ENCODE measurements at regions not wholly inside any gene's neighbourhood (a gene's known extent, or its start where the extent isn't known, plus 50 kb on each side); places are given as distances from the start of the nearest gene placed in this dataset.

DNA sequence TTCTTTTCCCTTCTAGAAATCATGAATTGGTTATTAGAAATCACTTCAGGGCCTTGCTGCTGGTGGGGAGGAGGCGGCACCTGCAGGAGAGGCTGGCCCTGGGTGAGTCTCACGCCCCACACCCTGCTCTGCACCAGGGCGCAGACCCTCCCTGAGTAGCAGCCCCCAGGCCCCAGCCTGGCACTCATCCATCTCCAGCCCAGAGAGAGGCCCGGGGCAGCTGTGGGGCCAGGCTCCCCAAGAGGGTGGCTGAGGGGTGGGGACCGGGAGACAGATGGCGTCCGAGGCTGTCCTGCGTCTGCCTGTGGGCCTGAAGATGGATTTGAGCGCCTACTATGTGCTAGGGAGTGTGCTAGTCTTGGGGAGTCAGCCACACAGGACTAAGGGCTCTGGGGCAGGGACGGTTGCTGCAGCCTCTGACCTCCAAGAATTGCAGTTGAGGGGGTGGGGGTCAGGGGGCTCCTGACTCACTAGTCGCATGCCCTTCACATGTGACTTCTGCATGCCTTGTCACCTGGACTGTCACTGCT, 59.6 kb upstream of the GATA5 start:
- BruUV-seq (replicated peaks), result no TSS peak
- TF ChIP-seq JUNB (IDR thresholded peaks at IDR 0.05), result no peak
- TF ChIP-seq IKZF2 (IDR thresholded peaks at IDR 0.05), result no peak
- TF ChIP-seq, protein P1, sequence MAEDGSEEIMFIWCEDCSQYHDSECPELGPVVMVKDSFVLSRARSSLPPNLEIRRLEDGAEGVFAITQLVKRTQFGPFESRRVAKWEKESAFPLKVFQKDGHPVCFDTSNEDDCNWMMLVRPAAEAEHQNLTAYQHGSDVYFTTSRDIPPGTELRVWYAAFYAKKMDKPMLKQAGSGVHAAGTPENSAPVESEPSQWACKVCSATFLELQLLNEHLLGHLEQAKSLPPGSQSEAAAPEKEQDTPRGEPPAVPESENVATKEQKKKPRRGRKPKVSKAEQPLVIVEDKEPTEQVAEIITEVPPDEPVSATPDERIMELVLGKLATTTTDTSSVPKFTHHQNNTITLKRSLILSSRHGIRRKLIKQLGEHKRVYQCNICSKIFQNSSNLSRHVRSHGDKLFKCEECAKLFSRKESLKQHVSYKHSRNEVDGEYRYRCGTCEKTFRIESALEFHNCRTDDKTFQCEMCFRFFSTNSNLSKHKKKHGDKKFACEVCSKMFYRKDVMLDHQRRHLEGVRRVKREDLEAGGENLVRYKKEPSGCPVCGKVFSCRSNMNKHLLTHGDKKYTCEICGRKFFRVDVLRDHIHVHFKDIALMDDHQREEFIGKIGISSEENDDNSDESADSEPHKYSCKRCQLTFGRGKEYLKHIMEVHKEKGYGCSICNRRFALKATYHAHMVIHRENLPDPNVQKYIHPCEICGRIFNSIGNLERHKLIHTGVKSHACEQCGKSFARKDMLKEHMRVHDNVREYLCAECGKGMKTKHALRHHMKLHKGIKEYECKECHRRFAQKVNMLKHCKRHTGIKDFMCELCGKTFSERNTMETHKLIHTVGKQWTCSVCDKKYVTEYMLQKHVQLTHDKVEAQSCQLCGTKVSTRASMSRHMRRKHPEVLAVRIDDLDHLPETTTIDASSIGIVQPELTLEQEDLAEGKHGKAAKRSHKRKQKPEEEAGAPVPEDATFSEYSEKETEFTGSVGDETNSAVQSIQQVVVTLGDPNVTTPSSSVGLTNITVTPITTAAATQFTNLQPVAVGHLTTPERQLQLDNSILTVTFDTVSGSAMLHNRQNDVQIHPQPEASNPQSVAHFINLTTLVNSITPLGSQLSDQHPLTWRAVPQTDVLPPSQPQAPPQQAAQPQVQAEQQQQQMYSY (CRISPR knock-in tag; IDR thresholded peaks at IDR 0.05), result no peak
- no peak for TF ChIP-seq BMI1 (IDR thresholded peaks at IDR 0.05; ENCODE audit: borderline replicate concordance)
- TF ChIP-seq SREBF1 (IDR thresholded peaks at IDR 0.05; ENCODE audit: low read length), result no peak
- no peak for TF ChIP-seq CREB1 (IDR thresholded peaks at IDR 0.05; ENCODE audit: low read depth)
- no peak for TF ChIP-seq SMAD5 (IDR thresholded peaks at IDR 0.05; ENCODE audit: low read depth)
- no peak for TF ChIP-seq FOS (IDR thresholded peaks at IDR 0.05; ENCODE audit: borderline replicate concordance, extremely low read depth, insufficient read length)
- TF ChIP-seq, protein P2, sequence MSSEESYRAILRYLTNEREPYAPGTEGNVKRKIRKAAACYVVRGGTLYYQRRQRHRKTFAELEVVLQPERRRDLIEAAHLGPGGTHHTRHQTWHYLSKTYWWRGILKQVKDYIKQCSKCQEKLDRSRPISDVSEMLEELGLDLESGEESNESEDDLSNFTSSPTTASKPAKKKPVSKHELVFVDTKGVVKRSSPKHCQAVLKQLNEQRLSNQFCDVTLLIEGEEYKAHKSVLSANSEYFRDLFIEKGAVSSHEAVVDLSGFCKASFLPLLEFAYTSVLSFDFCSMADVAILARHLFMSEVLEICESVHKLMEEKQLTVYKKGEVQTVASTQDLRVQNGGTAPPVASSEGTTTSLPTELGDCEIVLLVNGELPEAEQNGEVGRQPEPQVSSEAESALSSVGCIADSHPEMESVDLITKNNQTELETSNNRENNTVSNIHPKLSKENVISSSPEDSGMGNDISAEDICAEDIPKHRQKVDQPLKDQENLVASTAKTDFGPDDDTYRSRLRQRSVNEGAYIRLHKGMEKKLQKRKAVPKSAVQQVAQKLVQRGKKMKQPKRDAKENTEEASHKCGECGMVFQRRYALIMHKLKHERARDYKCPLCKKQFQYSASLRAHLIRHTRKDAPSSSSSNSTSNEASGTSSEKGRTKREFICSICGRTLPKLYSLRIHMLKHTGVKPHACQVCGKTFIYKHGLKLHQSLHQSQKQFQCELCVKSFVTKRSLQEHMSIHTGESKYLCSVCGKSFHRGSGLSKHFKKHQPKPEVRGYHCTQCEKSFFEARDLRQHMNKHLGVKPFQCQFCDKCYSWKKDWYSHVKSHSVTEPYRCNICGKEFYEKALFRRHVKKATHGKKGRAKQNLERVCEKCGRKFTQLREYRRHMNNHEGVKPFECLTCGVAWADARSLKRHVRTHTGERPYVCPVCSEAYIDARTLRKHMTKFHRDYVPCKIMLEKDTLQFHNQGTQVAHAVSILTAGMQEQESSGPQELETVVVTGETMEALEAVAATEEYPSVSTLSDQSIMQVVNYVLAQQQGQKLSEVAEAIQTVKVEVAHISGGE (CRISPR knock-in tag; IDR thresholded peaks at IDR 0.05), result no peak
- TF ChIP-seq POLR2A (IDR thresholded peaks at IDR 0.05; ENCODE audit: low read depth, low read length), result no peak
- TF ChIP-seq BHLHE40 (IDR thresholded peaks at IDR 0.05; ENCODE audit: borderline replicate concordance in 1 of 2, low read depth in 2 of 2, low read length in 1 of 2), result no peak
- TF ChIP-seq, protein P3, sequence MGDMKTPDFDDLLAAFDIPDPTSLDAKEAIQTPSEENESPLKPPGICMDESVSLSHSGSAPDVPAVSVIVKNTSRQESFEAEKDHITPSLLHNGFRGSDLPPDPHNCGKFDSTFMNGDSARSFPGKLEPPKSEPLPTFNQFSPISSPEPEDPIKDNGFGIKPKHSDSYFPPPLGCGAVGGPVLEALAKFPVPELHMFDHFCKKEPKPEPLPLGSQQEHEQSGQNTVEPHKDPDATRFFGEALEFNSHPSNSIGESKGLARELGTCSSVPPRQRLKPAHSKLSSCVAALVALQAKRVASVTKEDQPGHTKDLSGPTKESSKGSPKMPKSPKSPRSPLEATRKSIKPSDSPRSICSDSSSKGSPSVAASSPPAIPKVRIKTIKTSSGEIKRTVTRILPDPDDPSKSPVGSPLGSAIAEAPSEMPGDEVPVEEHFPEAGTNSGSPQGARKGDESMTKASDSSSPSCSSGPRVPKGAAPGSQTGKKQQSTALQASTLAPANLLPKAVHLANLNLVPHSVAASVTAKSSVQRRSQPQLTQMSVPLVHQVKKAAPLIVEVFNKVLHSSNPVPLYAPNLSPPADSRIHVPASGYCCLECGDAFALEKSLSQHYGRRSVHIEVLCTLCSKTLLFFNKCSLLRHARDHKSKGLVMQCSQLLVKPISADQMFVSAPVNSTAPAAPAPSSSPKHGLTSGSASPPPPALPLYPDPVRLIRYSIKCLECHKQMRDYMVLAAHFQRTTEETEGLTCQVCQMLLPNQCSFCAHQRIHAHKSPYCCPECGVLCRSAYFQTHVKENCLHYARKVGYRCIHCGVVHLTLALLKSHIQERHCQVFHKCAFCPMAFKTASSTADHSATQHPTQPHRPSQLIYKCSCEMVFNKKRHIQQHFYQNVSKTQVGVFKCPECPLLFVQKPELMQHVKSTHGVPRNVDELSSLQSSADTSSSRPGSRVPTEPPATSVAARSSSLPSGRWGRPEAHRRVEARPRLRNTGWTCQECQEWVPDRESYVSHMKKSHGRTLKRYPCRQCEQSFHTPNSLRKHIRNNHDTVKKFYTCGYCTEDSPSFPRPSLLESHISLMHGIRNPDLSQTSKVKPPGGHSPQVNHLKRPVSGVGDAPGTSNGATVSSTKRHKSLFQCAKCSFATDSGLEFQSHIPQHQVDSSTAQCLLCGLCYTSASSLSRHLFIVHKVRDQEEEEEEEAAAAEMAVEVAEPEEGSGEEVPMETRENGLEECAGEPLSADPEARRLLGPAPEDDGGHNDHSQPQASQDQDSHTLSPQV (IDR thresholded peaks at IDR 0.05), result no peak
- TF ChIP-seq, protein P4, sequence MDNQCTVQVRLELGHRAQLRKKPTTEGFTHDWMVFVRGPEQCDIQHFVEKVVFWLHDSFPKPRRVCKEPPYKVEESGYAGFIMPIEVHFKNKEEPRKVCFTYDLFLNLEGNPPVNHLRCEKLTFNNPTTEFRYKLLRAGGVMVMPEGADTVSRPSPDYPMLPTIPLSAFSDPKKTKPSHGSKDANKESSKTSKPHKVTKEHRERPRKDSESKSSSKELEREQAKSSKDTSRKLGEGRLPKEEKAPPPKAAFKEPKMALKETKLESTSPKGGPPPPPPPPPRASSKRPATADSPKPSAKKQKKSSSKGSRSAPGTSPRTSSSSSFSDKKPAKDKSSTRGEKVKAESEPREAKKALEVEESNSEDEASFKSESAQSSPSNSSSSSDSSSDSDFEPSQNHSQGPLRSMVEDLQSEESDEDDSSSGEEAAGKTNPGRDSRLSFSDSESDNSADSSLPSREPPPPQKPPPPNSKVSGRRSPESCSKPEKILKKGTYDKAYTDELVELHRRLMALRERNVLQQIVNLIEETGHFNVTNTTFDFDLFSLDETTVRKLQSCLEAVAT (IDR thresholded peaks at IDR 0.05), result no peak

More for the DNA sequence above, 59.6 kb upstream of the GATA5 start:
- no peak overlapping the region for H3K27ac ChIP-seq (ENCODE audit: control insufficient read depth, insufficient read depth)
- ATAC-seq (no peak), FAIRE-seq (no peak), DNase-seq (ENCODE audit: low read depth, low spot score) (no peak)
- POLR2A ChIA-PET, result no interaction called here
- no peak overlapping the region for H3K4me2 ChIP-seq (ENCODE audit: control insufficient read depth, insufficient read depth)
- intact Hi-C loops (cut with micrococcal nuclease; ENCODE audit: unreplicated experiment) (no loop called here), in situ Hi-C loops (cut with MboI) (no loop called here)
- H3K4me3 ChIP-seq, result no peak overlapping the region
- H3K9me3 ChIP-seq (replicated peaks; ENCODE audit: control insufficient read depth, insufficient read depth, low read length), result no peaks in the 10 kb centered on the region
- no peak overlapping the region for H2AFZ ChIP-seq (ENCODE audit: control insufficient read depth, low read depth, low read length)
- no peak overlapping the region for H3K9ac ChIP-seq (ENCODE audit: control insufficient read depth, insufficient read depth, low read length)
- SMC1A ChIA-PET (ENCODE audit: uncharacterized antibody, unreplicated experiment), result no interaction called here
- WGBS (ENCODE audit: insufficient coverage, insufficient replicate concordance, low lambda C conversion rate, missing lambda C conversion rate), result 5% methylated on average over 11 of the region's 11 CpGs
- RAD21 ChIA-PET (ENCODE audit: unreplicated experiment), result no interaction called here
- no peaks in the 10 kb centered on the region for H3K36me3 ChIP-seq (ENCODE audit: control insufficient read depth in 2 of 2, insufficient read depth in 2 of 2, low read length in 1 of 2)
- CTCF ChIA-PET, result no interaction called here
- H3K4me1 ChIP-seq (ENCODE audit: control insufficient read depth, insufficient read depth, low read length), result no peaks in the 10 kb centered on the region
- no peaks in the 10 kb centered on the region for H4K20me1 ChIP-seq (ENCODE audit: control insufficient read depth, insufficient read depth)
- peaks cover 0 to 1% of the 10 kb centered on the region in 2 experiments; a peak in 1 of 4 replicates for H3K27me3 ChIP-seq (replicated peaks in 1 of 2; ENCODE audit: control insufficient read depth in 2 of 2, insufficient read depth in 2 of 2, low read length in 1 of 2)
- H3K79me2 ChIP-seq (ENCODE audit: control insufficient read depth, insufficient read depth, low read length), result no peaks in the 10 kb centered on the region

Data from GM12878 (cell line).